ENCODE measurements at regions not wholly inside any gene's neighbourhood (a gene's known extent, or its start where the extent isn't known, plus 50 kb on each side); places are given as distances from the start of the nearest gene placed in this dataset.

DNA sequence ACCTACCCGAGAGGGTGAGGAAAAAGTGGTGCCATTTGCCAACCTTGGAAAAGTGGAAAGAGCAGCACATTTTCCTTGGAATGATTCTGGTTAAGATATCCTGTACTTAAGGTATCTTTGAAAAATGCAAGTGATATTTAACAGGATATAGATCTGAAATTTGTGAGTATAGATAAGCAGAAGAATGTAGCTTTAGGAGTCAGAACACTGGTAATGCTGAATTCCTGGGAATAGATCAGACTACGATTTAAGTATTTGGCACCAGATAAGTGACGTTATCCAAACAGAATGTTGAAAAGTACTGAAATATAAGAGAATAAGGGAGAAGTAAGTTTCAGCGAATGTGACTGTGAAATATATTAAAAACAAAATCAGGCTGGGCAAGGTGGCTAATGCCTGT, 210.1 kb downstream of the PCDH7 start:
- CTCF ChIA-PET: no interaction called here
- TF ChIP-seq GATA3 (IDR thresholded peaks at IDR 0.05; ENCODE audit: borderline replicate concordance) (no peak), ZNF302 (CRISPR knock-in tag; IDR thresholded peaks at IDR 0.05) (no peak), SMC3 (IDR thresholded peaks at IDR 0.05) (no peak), HEYL (CRISPR knock-in tag; IDR thresholded peaks at IDR 0.05) (no peak), HOXB13 (CRISPR knock-in tag; IDR thresholded peaks at IDR 0.05; ENCODE audit: low read depth) (no peak)
- TF ChIP-seq, protein P1, sequence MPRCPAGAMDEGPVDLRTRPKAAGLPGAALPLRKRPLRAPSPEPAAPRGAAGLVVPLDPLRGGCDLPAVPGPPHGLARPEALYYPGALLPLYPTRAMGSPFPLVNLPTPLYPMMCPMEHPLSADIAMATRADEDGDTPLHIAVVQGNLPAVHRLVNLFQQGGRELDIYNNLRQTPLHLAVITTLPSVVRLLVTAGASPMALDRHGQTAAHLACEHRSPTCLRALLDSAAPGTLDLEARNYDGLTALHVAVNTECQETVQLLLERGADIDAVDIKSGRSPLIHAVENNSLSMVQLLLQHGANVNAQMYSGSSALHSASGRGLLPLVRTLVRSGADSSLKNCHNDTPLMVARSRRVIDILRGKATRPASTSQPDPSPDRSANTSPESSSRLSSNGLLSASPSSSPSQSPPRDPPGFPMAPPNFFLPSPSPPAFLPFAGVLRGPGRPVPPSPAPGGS (IDR thresholded peaks at IDR 0.05): no peak
- WGBS (ENCODE audit: missing lambda C conversion rate): 51% methylated on average over 4 of the region's 4 CpGs

DNA sequence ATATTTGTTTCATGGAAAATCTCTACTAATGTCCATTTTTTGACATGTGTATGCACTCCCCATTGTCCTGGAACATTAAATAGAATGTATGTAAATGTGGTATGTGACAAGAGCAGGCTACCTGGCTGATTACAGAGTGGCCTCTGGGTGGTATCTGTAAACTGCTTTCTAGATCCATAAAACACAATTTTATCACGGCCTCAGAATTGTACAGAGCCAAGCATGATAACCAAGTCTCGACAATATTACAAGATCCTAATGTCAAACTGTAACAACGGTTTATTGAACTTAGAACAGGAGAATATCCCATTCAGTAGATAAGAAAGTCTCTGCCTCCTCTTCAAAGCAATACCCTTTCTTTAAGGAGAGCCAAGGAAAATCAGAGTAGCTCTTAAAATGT, 212.4 kb downstream of the PCDH7 start:
- Histone ChIP-seq H3K9me3 (no peaks in the 10 kb centered on the region), H3K27ac (no peak overlapping the region), H3K4me2 (no peak overlapping the region), H3K4me3 (no peak overlapping the region), H3K4me1 (no peaks in the 10 kb centered on the region)
- TF ChIP-seq EHF (CRISPR knock-in tag; IDR thresholded peaks at IDR 0.05): no peak
- no peak for TF ChIP-seq CBX8 (IDR thresholded peaks at IDR 0.05)
- TF ChIP-seq, protein P2, sequence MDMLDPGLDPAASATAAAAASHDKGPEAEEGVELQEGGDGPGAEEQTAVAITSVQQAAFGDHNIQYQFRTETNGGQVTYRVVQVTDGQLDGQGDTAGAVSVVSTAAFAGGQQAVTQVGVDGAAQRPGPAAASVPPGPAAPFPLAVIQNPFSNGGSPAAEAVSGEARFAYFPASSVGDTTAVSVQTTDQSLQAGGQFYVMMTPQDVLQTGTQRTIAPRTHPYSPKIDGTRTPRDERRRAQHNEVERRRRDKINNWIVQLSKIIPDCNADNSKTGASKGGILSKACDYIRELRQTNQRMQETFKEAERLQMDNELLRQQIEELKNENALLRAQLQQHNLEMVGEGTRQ (IDR thresholded peaks at IDR 0.05): no peak
- no peak for TF ChIP-seq POLR2A (IDR thresholded peaks at IDR 0.05; ENCODE audit: low read length)
- TF ChIP-seq GATA3 (IDR thresholded peaks at IDR 0.05; ENCODE audit: borderline replicate concordance): no peak
- no peak for TF ChIP-seq ZFP36 (IDR thresholded peaks at IDR 0.05; ENCODE audit: borderline replicate concordance, partially characterized antibody)
- TF ChIP-seq, protein P3, sequence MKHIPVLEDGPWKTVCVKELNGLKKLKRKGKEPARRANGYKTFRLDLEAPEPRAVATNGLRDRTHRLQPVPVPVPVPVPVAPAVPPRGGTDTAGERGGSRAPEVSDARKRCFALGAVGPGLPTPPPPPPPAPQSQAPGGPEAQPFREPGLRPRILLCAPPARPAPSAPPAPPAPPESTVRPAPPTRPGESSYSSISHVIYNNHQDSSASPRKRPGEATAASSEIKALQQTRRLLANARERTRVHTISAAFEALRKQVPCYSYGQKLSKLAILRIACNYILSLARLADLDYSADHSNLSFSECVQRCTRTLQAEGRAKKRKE (CRISPR knock-in tag; IDR thresholded peaks at IDR 0.05; ENCODE audit: low read depth): no peak
- no peak for TF ChIP-seq SMC3 (IDR thresholded peaks at IDR 0.05)
- no peak for TF ChIP-seq CHD2 (IDR thresholded peaks at IDR 0.05; ENCODE audit: low read length, partially characterized antibody)
- TF ChIP-seq CEBPB (IDR thresholded peaks at IDR 0.05): no peak
- ChIA-PET CTCF (no interaction called here), POLR2A (no interaction called here)
- FAIRE-seq (no peak), DNase-seq (ENCODE audit: low read depth in 1 of 2, low spot score in 1 of 2) (no peak), ATAC-seq (no peak)
- 12% methylated on average over 3 of the region's 3 CpGs for WGBS (ENCODE audit: missing lambda C conversion rate)

More for the DNA sequence above, 210.1 kb downstream of the PCDH7 start:
- no peak overlapping the region for H3K4me3 ChIP-seq
- FAIRE-seq (no peak), DNase-seq (ENCODE audit: low read depth in 1 of 2, low spot score in 1 of 2) (no peak), ATAC-seq (no peak)
- POLR2A ChIA-PET: no interaction called here
- no peaks in the 10 kb centered on the region for H3K4me1 ChIP-seq
- H3K27ac ChIP-seq: no peak overlapping the region
- no peaks in the 10 kb centered on the region for H3K9me3 ChIP-seq
- H3K4me2 ChIP-seq: no peak overlapping the region

DNA sequence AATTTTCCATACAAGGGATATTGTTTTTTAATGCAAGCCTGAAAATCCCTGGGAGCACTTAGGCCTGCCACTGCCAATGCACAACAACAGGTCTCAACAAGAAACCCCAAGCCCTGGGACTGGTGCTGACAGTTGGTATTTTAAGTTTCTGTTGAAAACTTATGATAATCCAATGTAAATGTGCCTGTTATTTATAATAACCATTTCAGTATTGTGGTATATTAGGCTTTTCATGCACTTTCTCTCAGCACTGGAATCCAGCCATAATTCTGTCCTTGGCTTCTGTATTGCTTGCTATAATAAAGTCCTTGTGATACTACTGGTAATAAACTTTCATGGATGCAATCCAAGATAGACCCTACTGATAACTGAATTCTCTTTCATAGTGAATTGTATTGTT, 218.9 kb downstream of the PCDH7 start:
- CTCF ChIA-PET: no interaction called here
- H3K4me1 ChIP-seq: no peaks in the 10 kb centered on the region
- FAIRE-seq (no peak), DNase-seq (ENCODE audit: low read depth in 1 of 2, low spot score in 1 of 2) (no peak), ATAC-seq (no peak)
- H3K9me3 ChIP-seq: no peaks in the 10 kb centered on the region
- H3K4me2 ChIP-seq: no peak overlapping the region
- TF ChIP-seq, protein P4, sequence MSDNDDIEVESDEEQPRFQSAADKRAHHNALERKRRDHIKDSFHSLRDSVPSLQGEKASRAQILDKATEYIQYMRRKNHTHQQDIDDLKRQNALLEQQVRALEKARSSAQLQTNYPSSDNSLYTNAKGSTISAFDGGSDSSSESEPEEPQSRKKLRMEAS (IDR thresholded peaks at IDR 0.05): no peak
- TF ChIP-seq, protein P5, sequence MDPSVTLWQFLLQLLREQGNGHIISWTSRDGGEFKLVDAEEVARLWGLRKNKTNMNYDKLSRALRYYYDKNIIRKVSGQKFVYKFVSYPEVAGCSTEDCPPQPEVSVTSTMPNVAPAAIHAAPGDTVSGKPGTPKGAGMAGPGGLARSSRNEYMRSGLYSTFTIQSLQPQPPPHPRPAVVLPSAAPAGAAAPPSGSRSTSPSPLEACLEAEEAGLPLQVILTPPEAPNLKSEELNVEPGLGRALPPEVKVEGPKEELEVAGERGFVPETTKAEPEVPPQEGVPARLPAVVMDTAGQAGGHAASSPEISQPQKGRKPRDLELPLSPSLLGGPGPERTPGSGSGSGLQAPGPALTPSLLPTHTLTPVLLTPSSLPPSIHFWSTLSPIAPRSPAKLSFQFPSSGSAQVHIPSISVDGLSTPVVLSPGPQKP (IDR thresholded peaks at IDR 0.05; ENCODE audit: low read depth, low read length): no peak
- TF ChIP-seq CEBPB (IDR thresholded peaks at IDR 0.05): no peak
- TF ChIP-seq ZC3H11A (IDR thresholded peaks at IDR 0.05): no peak
- TF ChIP-seq, protein P6, sequence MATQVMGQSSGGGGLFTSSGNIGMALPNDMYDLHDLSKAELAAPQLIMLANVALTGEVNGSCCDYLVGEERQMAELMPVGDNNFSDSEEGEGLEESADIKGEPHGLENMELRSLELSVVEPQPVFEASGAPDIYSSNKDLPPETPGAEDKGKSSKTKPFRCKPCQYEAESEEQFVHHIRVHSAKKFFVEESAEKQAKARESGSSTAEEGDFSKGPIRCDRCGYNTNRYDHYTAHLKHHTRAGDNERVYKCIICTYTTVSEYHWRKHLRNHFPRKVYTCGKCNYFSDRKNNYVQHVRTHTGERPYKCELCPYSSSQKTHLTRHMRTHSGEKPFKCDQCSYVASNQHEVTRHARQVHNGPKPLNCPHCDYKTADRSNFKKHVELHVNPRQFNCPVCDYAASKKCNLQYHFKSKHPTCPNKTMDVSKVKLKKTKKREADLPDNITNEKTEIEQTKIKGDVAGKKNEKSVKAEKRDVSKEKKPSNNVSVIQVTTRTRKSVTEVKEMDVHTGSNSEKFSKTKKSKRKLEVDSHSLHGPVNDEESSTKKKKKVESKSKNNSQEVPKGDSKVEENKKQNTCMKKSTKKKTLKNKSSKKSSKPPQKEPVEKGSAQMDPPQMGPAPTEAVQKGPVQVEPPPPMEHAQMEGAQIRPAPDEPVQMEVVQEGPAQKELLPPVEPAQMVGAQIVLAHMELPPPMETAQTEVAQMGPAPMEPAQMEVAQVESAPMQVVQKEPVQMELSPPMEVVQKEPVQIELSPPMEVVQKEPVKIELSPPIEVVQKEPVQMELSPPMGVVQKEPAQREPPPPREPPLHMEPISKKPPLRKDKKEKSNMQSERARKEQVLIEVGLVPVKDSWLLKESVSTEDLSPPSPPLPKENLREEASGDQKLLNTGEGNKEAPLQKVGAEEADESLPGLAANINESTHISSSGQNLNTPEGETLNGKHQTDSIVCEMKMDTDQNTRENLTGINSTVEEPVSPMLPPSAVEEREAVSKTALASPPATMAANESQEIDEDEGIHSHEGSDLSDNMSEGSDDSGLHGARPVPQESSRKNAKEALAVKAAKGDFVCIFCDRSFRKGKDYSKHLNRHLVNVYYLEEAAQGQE (IDR thresholded peaks at IDR 0.05): no peak
- TF ChIP-seq HOXA7 (CRISPR knock-in tag; IDR thresholded peaks at IDR 0.05): no peak
- TF ChIP-seq PHF8 (IDR thresholded peaks at IDR 0.05; ENCODE audit: borderline replicate concordance, low read depth): no peak
- TF ChIP-seq, protein P3 (CRISPR knock-in tag; IDR thresholded peaks at IDR 0.05; ENCODE audit: low read depth): no peak
- TF ChIP-seq CBX8 (IDR thresholded peaks at IDR 0.05): no peak
- no peak for TF ChIP-seq CHD2 (IDR thresholded peaks at IDR 0.05; ENCODE audit: low read length, partially characterized antibody)
- TF ChIP-seq, protein P7, sequence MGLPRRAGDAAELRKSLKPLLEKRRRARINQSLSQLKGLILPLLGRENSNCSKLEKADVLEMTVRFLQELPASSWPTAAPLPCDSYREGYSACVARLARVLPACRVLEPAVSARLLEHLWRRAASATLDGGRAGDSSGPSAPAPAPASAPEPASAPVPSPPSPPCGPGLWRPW (IDR thresholded peaks at IDR 0.05): no peak
- no peak for TF ChIP-seq RAD21 (conservative IDR thresholded peaks at IDR 0.05 in 1 of 2, IDR thresholded peaks at IDR 0.05 in 1 of 2)
- H3K4me3 ChIP-seq: no peak overlapping the region
- no peak overlapping the region for H3K27ac ChIP-seq
- POLR2A ChIA-PET: no interaction called here
